Calu3 (cell line): ENCODE measurements at regions not wholly inside any gene's neighbourhood (a gene's known extent, or its start where the extent isn't known, plus 50 kb on each side); places are given as distances from the start of the nearest gene placed in this dataset.

Experiments
- BruUV-seq: library from RNA; stranded (reverse); fragments of 400-500 nt; replicated peaks from 2 replicates; lab custom pipeline; 2021; lab: Mats Ljungman, UMichigan
- CTCF ChIA-PET: fragments of 300-600 bp; sonication (Branson Sonifier 250); formaldehyde crosslinking; loops from one replicate; lab custom pipeline; 2022; ENCODE audit warnings: antibody characterized with exemption; lab: Charles Lee
- DNase-seq: peaks from one replicate; pipeline ENCODE4 v3.0.0; 2022
- H3K27ac Mint-ChIP-seq: one replicate; pipeline ENCODE4 v1.8.0; 2022; ENCODE audit warnings: mixed read lengths; ENCODE audit not compliant: unreplicated experiment
- H3K27me3 Mint-ChIP-seq: one replicate; pipeline ENCODE4 v1.8.0; 2022; ENCODE audit warnings: mixed read lengths; ENCODE audit not compliant: unreplicated experiment
- H3K36me3 Mint-ChIP-seq: one replicate; pipeline ENCODE4 v1.8.0; 2022; ENCODE audit warnings: mild to moderate bottlenecking, moderate library complexity, mixed read lengths; ENCODE audit not compliant: insufficient read depth, unreplicated experiment
- H3K4me1 Mint-ChIP-seq: one replicate; pipeline ENCODE4 v1.8.0; 2022; ENCODE audit warnings: mild to moderate bottlenecking, low read depth, mixed read lengths; ENCODE audit not compliant: unreplicated experiment
- H3K4me3 Mint-ChIP-seq: one replicate; pipeline ENCODE4 v1.8.0; 2022; ENCODE audit warnings: mild to moderate bottlenecking, low read depth, moderate library complexity, mixed read lengths; ENCODE audit not compliant: unreplicated experiment
- H3K9me3 Mint-ChIP-seq: one replicate; pipeline ENCODE4 v1.8.0; 2022; ENCODE audit warnings: low read depth, mixed read lengths; ENCODE audit not compliant: unreplicated experiment
- intact Hi-C: fragments of 100-400 bp; cut with micrococcal nuclease; formaldehyde crosslinking; loops from one replicate; pipeline ENCODE4 v1.10.0; 2022; ENCODE audit not compliant: unreplicated experiment
- TF ChIP-seq, protein P1 (sequence below): fragments of 200-600 bp; IDR thresholded peaks from one replicate; pipeline ENCODE4 v1.8.0; 2022; ENCODE audit warnings: antibody characterized with exemption; ENCODE audit not compliant: unreplicated experiment

DNA sequence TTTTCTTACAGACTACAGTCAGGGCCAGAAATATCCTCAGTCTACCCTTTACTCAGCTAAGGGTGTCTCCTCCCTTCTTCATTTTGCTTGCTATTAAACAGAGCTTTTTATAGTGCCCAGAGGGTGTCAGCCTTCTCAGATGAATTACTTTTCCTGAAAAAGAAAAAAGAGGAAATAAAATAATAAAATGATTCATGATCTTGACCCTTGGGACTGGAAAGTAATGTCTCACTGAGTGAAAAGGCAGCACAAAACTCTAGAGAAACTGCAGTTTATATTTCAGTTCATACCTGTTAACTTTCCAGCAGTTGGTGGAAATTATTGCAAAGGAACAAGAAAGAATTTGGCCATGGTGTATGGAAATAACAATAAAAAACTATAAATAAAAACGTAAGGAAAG is 170.6 kb downstream of the IBTK start:
- no peaks in the 10 kb centered on the region for H3K4me1 Mint-ChIP-seq
- intact Hi-C loops: loop anchor here (2.0 kb wide), 1 partner anchor 38 kb away; no protein-coding TSS in a partner anchor
- no TSS peak for BruUV-seq
- H3K9me3 Mint-ChIP-seq: no peaks in the 10 kb centered on the region
- H3K27me3 Mint-ChIP-seq: no peaks in the 10 kb centered on the region
- no peaks in the 10 kb centered on the region for H3K36me3 Mint-ChIP-seq
- TF ChIP-seq, protein P1, sequence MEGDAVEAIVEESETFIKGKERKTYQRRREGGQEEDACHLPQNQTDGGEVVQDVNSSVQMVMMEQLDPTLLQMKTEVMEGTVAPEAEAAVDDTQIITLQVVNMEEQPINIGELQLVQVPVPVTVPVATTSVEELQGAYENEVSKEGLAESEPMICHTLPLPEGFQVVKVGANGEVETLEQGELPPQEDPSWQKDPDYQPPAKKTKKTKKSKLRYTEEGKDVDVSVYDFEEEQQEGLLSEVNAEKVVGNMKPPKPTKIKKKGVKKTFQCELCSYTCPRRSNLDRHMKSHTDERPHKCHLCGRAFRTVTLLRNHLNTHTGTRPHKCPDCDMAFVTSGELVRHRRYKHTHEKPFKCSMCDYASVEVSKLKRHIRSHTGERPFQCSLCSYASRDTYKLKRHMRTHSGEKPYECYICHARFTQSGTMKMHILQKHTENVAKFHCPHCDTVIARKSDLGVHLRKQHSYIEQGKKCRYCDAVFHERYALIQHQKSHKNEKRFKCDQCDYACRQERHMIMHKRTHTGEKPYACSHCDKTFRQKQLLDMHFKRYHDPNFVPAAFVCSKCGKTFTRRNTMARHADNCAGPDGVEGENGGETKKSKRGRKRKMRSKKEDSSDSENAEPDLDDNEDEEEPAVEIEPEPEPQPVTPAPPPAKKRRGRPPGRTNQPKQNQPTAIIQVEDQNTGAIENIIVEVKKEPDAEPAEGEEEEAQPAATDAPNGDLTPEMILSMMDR: no peak
- no peak overlapping the region for H3K27ac Mint-ChIP-seq
- no peak overlapping the region for H3K4me3 Mint-ChIP-seq
- DNase-seq: no peak
- CTCF ChIA-PET: no interaction called here

DNA sequence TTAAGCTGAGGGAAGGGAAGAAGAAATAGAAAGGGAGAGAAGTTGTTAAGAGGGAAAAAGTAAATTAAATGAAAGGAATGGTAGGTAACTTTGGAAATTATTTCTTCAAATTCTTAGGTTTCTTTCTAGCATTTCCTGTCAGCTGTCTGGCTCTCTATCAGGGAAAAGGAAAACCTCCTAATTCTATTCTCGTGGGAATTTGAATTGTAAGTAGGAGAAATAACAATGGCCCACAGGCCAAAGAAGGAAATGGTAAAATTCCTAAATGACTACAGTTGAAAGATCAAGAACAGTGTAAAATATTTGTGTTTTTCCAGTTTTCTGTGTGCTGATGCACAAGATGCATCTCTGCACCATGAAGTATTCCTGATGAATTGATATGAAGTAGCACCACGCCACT is 173.0 kb downstream of the IBTK start:
- no peak overlapping the region for H3K27ac Mint-ChIP-seq
- H3K36me3 Mint-ChIP-seq: no peaks in the 10 kb centered on the region
- TF ChIP-seq, protein P1: no peak
- DNase-seq: no peak
- BruUV-seq: no TSS peak
- no peaks in the 10 kb centered on the region for H3K27me3 Mint-ChIP-seq
- intact Hi-C loops: no loop called here
- H3K4me3 Mint-ChIP-seq: no peak overlapping the region
- CTCF ChIA-PET: no interaction called here
- no peaks in the 10 kb centered on the region for H3K9me3 Mint-ChIP-seq
- H3K4me1 Mint-ChIP-seq: no peaks in the 10 kb centered on the region

DNA sequence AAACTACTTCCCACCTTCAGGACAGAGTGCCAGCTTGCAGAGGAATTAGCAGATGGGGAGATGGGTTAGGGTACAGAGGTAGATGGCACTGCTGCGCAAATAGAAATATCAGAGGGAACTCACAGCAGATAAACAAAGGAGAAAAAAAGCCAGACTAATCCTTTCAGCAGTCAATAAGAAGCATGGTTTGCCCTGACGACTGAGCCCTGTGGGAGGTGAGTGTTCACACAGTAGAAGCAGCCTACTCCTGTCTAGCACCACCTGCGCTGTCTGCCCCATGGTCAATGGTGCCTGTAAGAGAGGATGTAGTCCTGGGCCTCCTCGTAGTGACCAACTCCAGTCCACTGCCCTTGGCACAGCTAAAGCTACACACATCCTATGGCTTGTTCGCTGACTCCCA is 174.1 kb downstream of the IBTK start:
- Mint-ChIP-seq H3K27me3 (no peaks in the 10 kb centered on the region), H3K4me3 (no peak overlapping the region), H3K9me3 (no peaks in the 10 kb centered on the region), H3K36me3 (no peaks in the 10 kb centered on the region), H3K4me1 (no peaks in the 10 kb centered on the region), H3K27ac (no peak overlapping the region)
- BruUV-seq: no TSS peak
- no peak for DNase-seq
- CTCF ChIA-PET: no interaction called here
- intact Hi-C loops: no loop called here
- TF ChIP-seq, protein P1: no peak

DNA sequence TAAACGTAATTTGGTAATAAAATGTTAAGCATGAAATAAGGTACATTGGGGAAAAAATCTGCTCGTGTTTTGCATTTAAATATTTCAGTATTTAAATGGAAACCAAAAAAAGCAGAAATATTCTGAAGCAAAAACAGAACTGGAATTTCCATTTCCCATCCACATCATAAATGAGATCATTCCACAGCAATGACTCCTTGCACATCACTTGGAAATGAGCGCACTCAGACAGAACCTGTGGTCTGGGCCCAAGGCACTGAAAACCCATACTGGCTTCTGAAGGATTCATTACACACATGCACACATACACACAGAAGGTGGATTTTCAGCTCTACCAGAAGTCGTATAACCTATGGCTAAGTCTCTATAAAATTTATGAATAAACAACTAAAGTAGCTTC is 174.8 kb downstream of the IBTK start:
- intact Hi-C loops: no loop called here
- H3K4me1 Mint-ChIP-seq: no peaks in the 10 kb centered on the region
- no peaks in the 10 kb centered on the region for H3K27me3 Mint-ChIP-seq
- H3K9me3 Mint-ChIP-seq: no peaks in the 10 kb centered on the region
- no TSS peak for BruUV-seq
- H3K27ac Mint-ChIP-seq: no peak overlapping the region
- no peak overlapping the region for H3K4me3 Mint-ChIP-seq
- no peak for DNase-seq
- H3K36me3 Mint-ChIP-seq: no peaks in the 10 kb centered on the region
- TF ChIP-seq, protein P1: no peak
- CTCF ChIA-PET: no interaction called here

DNA sequence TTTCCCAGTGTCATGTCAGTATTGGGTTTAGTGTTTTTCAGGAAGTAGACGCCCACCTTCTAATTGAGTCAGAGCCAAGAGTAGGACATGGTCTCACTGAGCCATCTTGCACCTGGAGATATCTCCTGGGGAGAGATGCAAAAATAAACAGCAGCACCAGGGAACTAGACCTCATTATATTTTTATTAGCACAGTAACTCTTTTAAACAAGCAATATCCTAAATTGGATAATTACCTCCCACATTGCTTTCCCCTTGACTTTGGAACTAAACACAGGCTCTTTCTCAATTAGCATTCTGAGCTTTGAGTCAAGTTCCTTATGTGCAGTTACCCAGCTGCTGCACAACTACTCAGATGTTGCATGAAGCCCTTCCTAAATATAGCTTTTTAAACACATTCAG is 175.4 kb downstream of the IBTK start:
- no peaks in the 10 kb centered on the region for H3K36me3 Mint-ChIP-seq
- no peaks in the 10 kb centered on the region for H3K27me3 Mint-ChIP-seq
- no peak overlapping the region for H3K27ac Mint-ChIP-seq
- no peaks in the 10 kb centered on the region for H3K4me1 Mint-ChIP-seq
- no peaks in the 10 kb centered on the region for H3K9me3 Mint-ChIP-seq
- CTCF ChIA-PET: no interaction called here
- intact Hi-C loops: no loop called here
- no TSS peak for BruUV-seq
- H3K4me3 Mint-ChIP-seq: no peak overlapping the region
- DNase-seq: no peak
- TF ChIP-seq, protein P1: no peak
